WTC11 (cell line): ENCODE measurements at regions not wholly inside any gene's neighbourhood (a gene's known extent, or its start where the extent isn't known, plus 50 kb on each side); places are given as distances from the start of the nearest gene placed in this dataset.

ENCODE experiments used
- CREB1 ChIP-seq: sonication (generic); formaldehyde crosslinking; IDR thresholded peaks from 2 replicates; pipeline ENCODE4 v1.8.0; 2023; ENCODE audit warnings: mild to moderate bottlenecking, missing genetic modification reagents
- CREM ChIP-seq: sonication (generic); formaldehyde crosslinking; IDR thresholded peaks from 2 replicates; pipeline ENCODE4 v1.8.1; 2022; ENCODE audit warnings: mild to moderate bottlenecking, missing genetic modification reagents, moderate library complexity
- ESRRA ChIP-seq: sonication (generic); formaldehyde crosslinking; IDR thresholded peaks from 2 replicates; pipeline ENCODE4 v1.8.1; 2022; ENCODE audit warnings: mild to moderate bottlenecking, missing genetic modification reagents, borderline replicate concordance
- NFE2L1 ChIP-seq: sonication (generic); formaldehyde crosslinking; IDR thresholded peaks from 2 replicates; pipeline ENCODE4 v1.8.1; 2023; ENCODE audit warnings: missing genetic modification reagents
- TF ChIP-seq, protein P1 (sequence below): fragments of 200-600 bp; IDR thresholded peaks from 2 replicates; pipeline ENCODE4 v1.8.0; 2022; ENCODE audit warnings: antibody characterized with exemption
- TF ChIP-seq, protein P2 (sequence below): fragments of 250-450 bp; sonication (Bioruptor Pico); conservative IDR thresholded peaks from 2 replicates; pipeline ENCODE4 v1.9.0; 2021; ENCODE audit warnings: mild to moderate bottlenecking
- TF ChIP-seq, protein P3 (sequence below): sonication (generic); formaldehyde crosslinking; IDR thresholded peaks from 2 replicates; pipeline ENCODE4 v1.8.1; 2023; ENCODE audit warnings: mild to moderate bottlenecking, missing genetic modification reagents, moderate library complexity
- TF ChIP-seq, protein P4 (sequence below): sonication (generic); formaldehyde crosslinking; conservative IDR thresholded peaks from 2 replicates; pipeline ENCODE4 v1.8.1; 2022; ENCODE audit warnings: mild to moderate bottlenecking, missing genetic modification reagents

DNA sequence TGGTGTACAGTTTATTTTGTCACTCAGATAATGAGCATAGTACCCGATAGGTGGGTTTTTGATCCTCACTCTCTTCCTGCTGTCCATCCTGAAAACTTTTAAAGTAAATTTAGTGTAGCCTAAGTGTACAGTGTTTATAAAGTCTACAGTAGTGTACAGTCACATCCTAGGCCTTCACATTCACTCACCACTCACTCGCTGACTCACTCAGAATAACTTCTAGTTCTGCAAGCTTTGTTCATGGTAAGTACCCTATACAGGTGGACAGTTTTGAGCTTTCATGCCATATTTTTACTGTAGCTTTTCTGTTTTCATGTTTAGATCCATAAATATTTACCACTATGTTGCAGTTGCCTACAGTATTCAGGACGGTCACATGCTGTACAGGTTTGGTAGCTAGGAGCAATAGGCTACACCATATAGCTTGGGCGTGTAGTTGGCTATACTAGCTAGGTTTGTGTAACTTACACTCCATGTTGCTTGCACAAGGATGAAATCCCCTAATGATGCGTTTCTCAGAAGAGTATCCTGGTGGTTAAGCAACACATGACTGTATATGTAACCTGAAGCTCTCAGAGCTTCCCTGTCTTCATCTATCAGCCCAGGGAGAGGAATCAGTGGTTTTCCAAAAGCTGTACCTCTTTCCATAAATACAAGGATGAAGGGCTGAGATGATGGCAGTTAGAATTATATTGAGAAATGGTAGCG, 87.6 kb upstream of the SLC25A26 start:
- no peak for TF ChIP-seq ESRRA (CRISPR knock-in tag)
- TF ChIP-seq CREB1 = no peak
- TF ChIP-seq, protein P1, sequence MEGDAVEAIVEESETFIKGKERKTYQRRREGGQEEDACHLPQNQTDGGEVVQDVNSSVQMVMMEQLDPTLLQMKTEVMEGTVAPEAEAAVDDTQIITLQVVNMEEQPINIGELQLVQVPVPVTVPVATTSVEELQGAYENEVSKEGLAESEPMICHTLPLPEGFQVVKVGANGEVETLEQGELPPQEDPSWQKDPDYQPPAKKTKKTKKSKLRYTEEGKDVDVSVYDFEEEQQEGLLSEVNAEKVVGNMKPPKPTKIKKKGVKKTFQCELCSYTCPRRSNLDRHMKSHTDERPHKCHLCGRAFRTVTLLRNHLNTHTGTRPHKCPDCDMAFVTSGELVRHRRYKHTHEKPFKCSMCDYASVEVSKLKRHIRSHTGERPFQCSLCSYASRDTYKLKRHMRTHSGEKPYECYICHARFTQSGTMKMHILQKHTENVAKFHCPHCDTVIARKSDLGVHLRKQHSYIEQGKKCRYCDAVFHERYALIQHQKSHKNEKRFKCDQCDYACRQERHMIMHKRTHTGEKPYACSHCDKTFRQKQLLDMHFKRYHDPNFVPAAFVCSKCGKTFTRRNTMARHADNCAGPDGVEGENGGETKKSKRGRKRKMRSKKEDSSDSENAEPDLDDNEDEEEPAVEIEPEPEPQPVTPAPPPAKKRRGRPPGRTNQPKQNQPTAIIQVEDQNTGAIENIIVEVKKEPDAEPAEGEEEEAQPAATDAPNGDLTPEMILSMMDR = no peak
- TF ChIP-seq NFE2L1 = no peak
- no peak for TF ChIP-seq CREM (CRISPR knock-in tag)
- TF ChIP-seq, protein P2, sequence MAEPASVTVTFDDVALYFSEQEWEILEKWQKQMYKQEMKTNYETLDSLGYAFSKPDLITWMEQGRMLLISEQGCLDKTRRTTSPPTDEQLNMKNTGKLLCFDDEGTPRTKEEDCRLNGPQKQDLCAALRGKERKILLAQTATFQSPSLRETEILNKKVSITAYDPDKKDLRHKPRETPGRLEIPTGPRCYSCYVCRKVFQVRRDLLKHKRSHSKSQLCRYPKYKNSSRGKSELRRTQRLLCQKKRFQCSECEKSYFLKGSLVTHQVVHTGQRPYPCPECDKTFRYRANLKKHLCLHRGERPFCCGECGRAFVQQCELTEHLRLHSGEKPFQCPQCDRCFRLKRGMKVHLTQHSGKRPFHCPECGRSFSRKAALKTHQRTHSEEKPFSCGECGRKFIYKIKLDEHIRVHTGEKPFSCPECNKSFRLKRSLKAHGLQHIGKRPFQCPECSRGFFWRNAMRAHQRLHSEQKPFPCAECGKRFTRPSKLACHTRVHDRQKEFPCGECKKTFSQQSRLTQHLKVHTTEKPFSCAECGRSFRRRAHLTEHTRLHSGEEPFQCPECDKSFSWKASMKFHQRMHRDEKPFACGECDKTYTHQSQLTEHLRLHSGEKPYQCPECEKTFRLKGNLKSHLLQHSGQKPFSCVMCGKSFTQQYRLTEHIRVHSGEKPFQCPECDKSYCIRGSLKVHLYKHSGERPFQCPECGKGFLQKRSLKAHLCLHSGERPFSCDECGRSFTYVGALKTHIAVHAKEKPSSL (CRISPR knock-in tag) = no peak
- TF ChIP-seq, protein P3, sequence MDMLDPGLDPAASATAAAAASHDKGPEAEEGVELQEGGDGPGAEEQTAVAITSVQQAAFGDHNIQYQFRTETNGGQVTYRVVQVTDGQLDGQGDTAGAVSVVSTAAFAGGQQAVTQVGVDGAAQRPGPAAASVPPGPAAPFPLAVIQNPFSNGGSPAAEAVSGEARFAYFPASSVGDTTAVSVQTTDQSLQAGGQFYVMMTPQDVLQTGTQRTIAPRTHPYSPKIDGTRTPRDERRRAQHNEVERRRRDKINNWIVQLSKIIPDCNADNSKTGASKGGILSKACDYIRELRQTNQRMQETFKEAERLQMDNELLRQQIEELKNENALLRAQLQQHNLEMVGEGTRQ (CRISPR knock-in tag) = no peak
- TF ChIP-seq, protein P4, sequence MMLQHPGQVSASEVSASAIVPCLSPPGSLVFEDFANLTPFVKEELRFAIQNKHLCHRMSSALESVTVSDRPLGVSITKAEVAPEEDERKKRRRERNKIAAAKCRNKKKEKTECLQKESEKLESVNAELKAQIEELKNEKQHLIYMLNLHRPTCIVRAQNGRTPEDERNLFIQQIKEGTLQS = no peak
